Small intestine (tissue), 7 donors: ENCODE measurements at regions not wholly inside any gene's neighbourhood (a gene's known extent, or its start where the extent isn't known, plus 50 kb on each side); places are given as distances from the start of the nearest gene placed in this dataset.
"Not testable (repeated sequence)": the region's sequence is repeated elsewhere in the genome, so short reads cannot be mapped to it uniquely, and the experiment has no call there.

Experiments used
- DNase-seq, 2 donors: peaks; one replicate each; pipeline versions ENCODE4 v3.0.0 to v3.0.0-alpha.2; 2013
- FAIRE-seq: peaks from 2 replicates; lab custom pipeline; 2012; peaks lifted over from hg19 to GRCh38; lab: Jason Lieb, UNC
- H3K27ac ChIP-seq, 3 donors: one replicate each; pipeline ENCODE4 v1.5.1; 2013; ENCODE audit warnings: low read length in 2 of 3, mild to moderate bottlenecking in 2 of 3, control low read depth in 1 of 3, inconsistent platforms in 1 of 3, low read depth in 1 of 3, moderate library complexity in 1 of 3
- H3K27me3 ChIP-seq, 3 donors: one replicate each; pipeline ENCODE4 v1.6.1; 2013; ENCODE audit warnings: low read length in 3 of 3, inconsistent platforms in 1 of 3; ENCODE audit not compliant: control insufficient read depth in 3 of 3, insufficient read depth in 3 of 3
- H3K36me3 ChIP-seq, 3 donors: one replicate each; pipeline ENCODE4 v1.6.1; 2013; ENCODE audit warnings: low read length in 3 of 3, inconsistent platforms in 1 of 3, low read depth in 1 of 3, mild to moderate bottlenecking in 1 of 3, moderate library complexity in 1 of 3; ENCODE audit not compliant: control insufficient read depth in 3 of 3, insufficient read depth in 2 of 3
- H3K4me1 ChIP-seq, 3 donors: one replicate each; pipeline ENCODE4 v1.6.1; 2013; ENCODE audit warnings: low read length in 2 of 3, inconsistent platforms in 1 of 3, low read depth in 1 of 3, mild to moderate bottlenecking in 1 of 3, moderate library complexity in 1 of 3; ENCODE audit not compliant: control insufficient read depth in 3 of 3, insufficient read depth in 2 of 3
- H3K4me3 ChIP-seq, 3 donors: one replicate each; pipeline ENCODE4 v1.5.1; 2013; ENCODE audit warnings: low read length in 3 of 3, control low read depth in 1 of 3, inconsistent platforms in 1 of 3, low read depth in 1 of 3, mild to moderate bottlenecking in 1 of 3, moderate library complexity in 1 of 3
- H3K9me3 ChIP-seq, 2 donors: one replicate each; pipeline ENCODE4 v1.6.1; 2013; ENCODE audit warnings: low read depth in 1 of 2, low read length in 1 of 2; ENCODE audit not compliant: control insufficient read depth in 2 of 2, insufficient read depth in 1 of 2
- WGBS, 3 donors: extraction: QIAGEN DNeasy Blood & Tissue Kit; methylation state at CpG; one replicate each; pipeline ENCODE4 v1.1.7; 2013; 5-methylcytosine and 5-hydroxymethylcytosine counted together
- donor health status: healthy with polysubstance abuse.
- donor health status: control.
- donor health status: control.
- donor health status: Bipolar disorder and iron deficiency.
- donor health status: healthy.

DNA sequence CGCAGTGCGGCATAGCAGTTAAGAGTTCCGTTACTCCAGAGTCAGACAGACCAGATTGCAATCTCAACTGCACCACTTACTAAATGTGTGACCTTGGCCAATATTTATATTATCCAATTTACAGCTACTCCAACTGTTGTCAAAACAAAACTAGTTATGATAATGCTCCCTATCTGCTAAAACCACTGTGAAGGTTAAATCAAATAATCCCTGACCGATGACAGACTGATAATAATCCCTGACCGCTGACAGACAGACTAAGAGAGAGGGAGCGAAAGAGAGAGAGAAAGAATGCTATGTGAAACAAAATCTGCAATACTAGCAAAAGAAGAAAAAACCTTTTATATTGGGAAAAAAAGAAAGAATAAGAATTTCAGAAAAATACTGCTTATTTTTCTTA lies 204.1 kb upstream of the ZNF322 start:
- FAIRE-seq, H3K36me3 ChIP-seq, H3K4me3 ChIP-seq, H3K4me1 ChIP-seq, H3K27me3 ChIP-seq, H3K27ac ChIP-seq, DNase-seq, H3K9me3 ChIP-seq: not testable (repeated sequence)
- WGBS, 3 donors, result 88 to 92% (median 91%) methylated on average over 6 of the region's 6 CpGs

DNA sequence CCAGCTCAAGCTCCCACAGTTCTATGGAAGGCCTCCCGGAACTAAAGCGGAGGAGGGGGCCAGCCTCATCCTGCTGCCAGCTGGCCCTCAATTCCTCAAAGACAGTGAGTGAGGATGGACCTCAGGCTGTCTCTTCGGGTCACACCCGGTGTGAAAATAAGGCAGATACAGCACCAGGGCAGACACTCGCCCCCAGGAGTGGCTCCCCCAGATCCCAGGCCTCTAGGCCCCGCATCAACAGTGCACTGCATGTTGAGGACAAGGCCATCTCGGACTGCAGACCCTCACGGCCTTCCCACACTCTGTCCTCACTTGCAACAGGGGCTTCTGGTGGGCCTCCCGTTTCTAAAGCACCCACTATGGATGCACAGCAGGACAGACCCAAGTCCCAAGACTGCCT lies 239.2 kb upstream of the ZNF322 start:
- H3K4me1 ChIP-seq, H3K4me3 ChIP-seq, DNase-seq, H3K27me3 ChIP-seq, H3K36me3 ChIP-seq, FAIRE-seq, H3K9me3 ChIP-seq, H3K27ac ChIP-seq: not testable (repeated sequence)
- WGBS, 3 donors, result 89 to 97% (median 92%) methylated on average over 8 to 9 of the region's 9 CpGs

DNA sequence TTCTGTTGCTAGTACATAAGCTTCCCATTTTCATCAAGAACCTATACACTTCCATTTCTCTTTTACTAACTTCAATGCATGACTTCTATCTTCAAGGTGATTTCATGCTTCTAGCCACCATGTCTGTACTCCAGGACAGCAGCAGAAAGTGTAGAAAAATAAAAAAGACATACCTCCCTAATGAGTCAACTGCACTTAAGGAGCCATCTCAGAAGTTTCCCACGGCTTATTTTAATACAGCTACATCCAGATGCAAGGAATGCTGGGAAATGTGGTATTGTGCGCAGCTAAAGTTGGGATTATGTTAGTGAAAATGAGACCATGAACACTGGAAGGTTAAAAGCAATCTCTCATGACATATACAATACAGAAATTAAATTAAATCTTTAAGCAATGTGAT lies 264.7 kb upstream of the ZNF322 start:
- WGBS, 3 donors, result 90 to 99% (median 92%) methylated on average over 2 of the region's 2 CpGs
- not testable (repeated sequence) for H3K4me1 ChIP-seq, FAIRE-seq, DNase-seq, H3K27ac ChIP-seq, H3K4me3 ChIP-seq, H3K9me3 ChIP-seq, H3K36me3 ChIP-seq, H3K27me3 ChIP-seq

DNA sequence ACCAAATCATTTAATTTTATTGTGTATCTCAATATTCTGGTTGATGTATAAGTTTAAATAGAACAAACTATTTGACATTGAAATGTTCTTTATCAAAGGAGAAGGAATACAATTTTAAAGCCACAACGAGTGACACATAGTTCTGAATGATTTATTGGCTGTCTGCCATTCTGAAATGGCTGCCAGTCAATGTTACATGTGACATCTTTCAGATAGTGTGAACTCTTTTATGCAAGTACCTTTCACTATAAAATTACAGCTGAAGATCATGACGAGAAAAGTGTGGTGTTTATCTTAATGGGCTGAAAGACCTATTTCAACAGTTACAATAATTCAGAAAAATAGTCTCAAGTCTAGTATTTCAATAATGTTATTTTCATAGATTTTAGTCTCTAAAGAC lies 268.6 kb upstream of the ZNF322 start:
- not testable (repeated sequence) for H3K4me3 ChIP-seq, H3K36me3 ChIP-seq, DNase-seq

DNA sequence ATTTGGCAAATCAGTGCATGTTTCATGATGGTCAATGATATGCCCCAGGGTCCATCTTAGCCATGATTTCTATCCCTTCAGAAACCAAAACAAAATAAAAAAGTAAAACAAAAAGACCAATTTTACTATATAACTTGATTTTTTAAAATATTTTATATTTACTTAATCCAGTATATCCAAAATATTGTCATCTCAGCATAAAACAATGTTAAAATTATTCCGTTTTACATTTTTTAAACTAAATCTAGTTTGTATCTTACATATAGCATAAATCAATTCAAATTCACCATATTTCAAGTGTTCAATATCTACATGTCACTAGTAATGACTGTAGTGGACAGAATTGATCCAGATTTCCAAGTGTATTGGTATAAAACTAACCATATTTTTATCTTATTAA lies 277.7 kb upstream of the ZNF322 start:
- 82 to 90% (median 86%) methylated on average over 1 of the region's 1 CpG for WGBS, 3 donors
- not testable (repeated sequence) for H3K4me1 ChIP-seq, H3K27me3 ChIP-seq, H3K27ac ChIP-seq, FAIRE-seq, H3K36me3 ChIP-seq, DNase-seq, H3K4me3 ChIP-seq, H3K9me3 ChIP-seq

More for the DNA sequence above, 268.6 kb upstream of the ZNF322 start:
- WGBS, 3 donors, result 58 to 71% (median 67%) methylated on average over 1 of the region's 2 CpGs
- not testable (repeated sequence) for H3K27ac ChIP-seq, H3K9me3 ChIP-seq, H3K27me3 ChIP-seq, FAIRE-seq, H3K4me1 ChIP-seq

DNA sequence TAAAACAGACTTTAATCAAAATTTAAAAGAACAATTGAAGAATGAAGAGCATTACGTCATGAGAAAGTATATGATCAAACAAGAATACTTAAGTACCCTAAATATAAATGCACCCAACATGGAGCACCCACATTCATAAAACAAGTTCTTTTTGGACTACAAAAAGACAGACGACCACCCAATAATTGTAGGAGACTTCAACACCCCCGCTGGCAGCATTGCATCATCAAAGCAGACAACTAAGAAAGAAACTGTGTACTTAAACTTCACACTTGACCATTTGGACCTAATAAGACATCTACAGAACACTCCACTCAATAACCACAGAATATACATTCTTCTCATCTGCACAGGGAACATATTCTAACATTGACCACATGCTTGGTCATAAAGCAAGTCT lies 291.7 kb upstream of the ZNF322 start:
- not testable (repeated sequence) for H3K4me3 ChIP-seq, FAIRE-seq
- WGBS, 3 donors, result 90 to 94% (median 90%) methylated on average over 3 of the region's 3 CpGs

DNA sequence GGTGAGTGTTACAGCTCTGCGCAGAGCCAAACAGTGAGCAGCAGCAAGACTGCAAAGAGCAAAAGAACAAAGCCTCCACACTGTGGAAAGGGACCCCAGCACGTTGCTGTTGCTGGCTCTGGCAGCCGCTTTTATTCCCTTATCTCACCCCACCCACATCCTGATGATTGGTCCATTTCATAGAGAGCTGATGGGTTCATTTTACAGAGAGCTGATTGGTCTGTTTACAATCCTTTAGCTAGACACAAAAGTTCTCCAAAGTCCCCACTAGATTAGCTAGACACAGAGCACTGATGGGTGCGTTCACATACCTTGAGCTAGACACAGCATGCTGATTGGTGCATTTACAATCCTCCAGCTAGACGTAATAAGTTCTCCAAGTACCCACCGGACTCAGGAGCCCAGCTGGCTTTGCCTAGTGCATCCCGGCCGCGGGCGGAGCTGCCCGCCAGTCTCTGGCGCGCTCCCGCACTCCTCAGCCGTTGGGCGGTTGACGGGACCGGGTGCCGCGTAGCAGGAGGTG lies 291.4 kb upstream of the PRSS16 start:
- peak overlapping the region; percentile 48 to 64 (median 53) for H3K27ac ChIP-seq
- not testable (repeated sequence) for H3K4me1 ChIP-seq, FAIRE-seq, H3K9me3 ChIP-seq, H3K36me3 ChIP-seq, H3K27me3 ChIP-seq
- 1 to 11% (median 9%) methylated on average over 5 to 17 of the region's 20 CpGs for WGBS, 3 donors
- peak overlapping the region in 2 of 3 donors; percentile 48 to 50 for H3K4me3 ChIP-seq
- DNase-seq, result peak; percentile 79 to 82

More for the DNA sequence above, 291.7 kb upstream of the ZNF322 start:
- H3K27me3 ChIP-seq, H3K9me3 ChIP-seq, H3K27ac ChIP-seq, DNase-seq, H3K4me1 ChIP-seq, H3K36me3 ChIP-seq: not testable (repeated sequence)

DNA sequence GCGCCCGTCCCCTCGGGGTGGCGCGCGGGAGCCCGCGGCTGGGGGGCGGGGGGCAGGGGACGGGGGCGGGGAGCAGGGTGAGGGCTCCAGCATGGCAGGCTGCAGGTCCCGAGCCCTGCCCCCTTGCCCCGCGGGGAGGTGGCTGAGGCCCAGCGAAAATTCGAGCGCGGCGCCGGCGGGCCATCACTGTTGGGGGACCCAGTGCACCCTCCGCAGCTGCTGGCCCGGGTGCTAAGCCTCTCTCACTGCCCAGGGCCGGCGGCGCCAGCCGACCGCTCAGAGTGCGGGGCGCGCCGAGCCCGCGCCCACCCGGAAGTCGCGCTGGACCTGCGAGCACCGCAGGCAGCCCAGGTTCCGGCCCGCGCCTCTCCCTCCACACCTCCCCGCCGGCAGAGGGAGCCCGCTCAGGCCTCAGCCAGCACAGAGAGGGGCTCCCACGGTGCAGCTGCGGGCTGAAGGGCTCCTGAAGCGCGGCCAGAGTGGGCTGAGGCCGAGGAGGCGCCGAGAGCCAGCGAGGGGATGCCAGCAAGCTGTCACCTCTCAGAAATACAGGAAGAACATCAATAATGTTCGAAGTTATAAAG lies 290.8 kb upstream of the PRSS16 start:
- not testable (repeated sequence) for FAIRE-seq

More for the DNA sequence above, 290.8 kb upstream of the PRSS16 start:
- Histone ChIP-seq H3K27ac (peak overlapping the region; percentile 48 to 77 (median 69)), H3K4me3 (peak overlapping the region in 2 of 3 donors; percentile 48 to 50)
- not testable (repeated sequence) for H3K4me1 ChIP-seq, H3K27me3 ChIP-seq, H3K9me3 ChIP-seq, H3K36me3 ChIP-seq
- 0 to 1% (median 1%) methylated on average over 13 to 53 of the region's 54 CpGs for WGBS, 3 donors
- peak; percentile 65 to 88 for DNase-seq
